Mesothelial cell of epicardium (in vitro differentiated cells): ENCODE measurements at regions not wholly inside any gene's neighbourhood (a gene's known extent, or its start where the extent isn't known, plus 50 kb on each side); places are given as distances from the start of the nearest gene placed in this dataset.

Source experiments
- DNase-seq, 2 experiments: peaks; one replicate each; pipeline ENCODE4 v3.0.0; 2021; ENCODE audit warnings: low spot score in 2 of 2; ENCODE audit not compliant: unreplicated experiment in 2 of 2
- H3K27ac Mint-ChIP-seq: 2 replicates; pipeline ENCODE4 v1.8.0; 2021; ENCODE audit warnings: mixed read lengths
- H3K27me3 Mint-ChIP-seq: 2 replicates; pipeline ENCODE4 v1.8.0; 2021; ENCODE audit warnings: low read depth, mixed read lengths
- H3K36me3 Mint-ChIP-seq: 2 replicates; pipeline ENCODE4 v1.8.0; 2021; ENCODE audit warnings: mixed read lengths
- H3K4me1 Mint-ChIP-seq: 2 replicates; pipeline ENCODE4 v1.8.0; 2021; ENCODE audit warnings: mixed read lengths
- H3K4me3 Mint-ChIP-seq: 2 replicates; pipeline ENCODE4 v1.8.0; 2021; ENCODE audit warnings: mild to moderate bottlenecking, moderate library complexity, mixed read lengths
- H3K9me3 Mint-ChIP-seq: 2 replicates; pipeline ENCODE4 v1.8.0; 2021; ENCODE audit warnings: mixed read lengths
- TF ChIP-seq, protein P1 (sequence below): fragments of 200-600 bp; sonication (generic); IDR thresholded peaks from one replicate; pipeline ENCODE4 v1.5.0; 2021; ENCODE audit warnings: antibody characterized with exemption; ENCODE audit not compliant: unreplicated experiment

DNA sequence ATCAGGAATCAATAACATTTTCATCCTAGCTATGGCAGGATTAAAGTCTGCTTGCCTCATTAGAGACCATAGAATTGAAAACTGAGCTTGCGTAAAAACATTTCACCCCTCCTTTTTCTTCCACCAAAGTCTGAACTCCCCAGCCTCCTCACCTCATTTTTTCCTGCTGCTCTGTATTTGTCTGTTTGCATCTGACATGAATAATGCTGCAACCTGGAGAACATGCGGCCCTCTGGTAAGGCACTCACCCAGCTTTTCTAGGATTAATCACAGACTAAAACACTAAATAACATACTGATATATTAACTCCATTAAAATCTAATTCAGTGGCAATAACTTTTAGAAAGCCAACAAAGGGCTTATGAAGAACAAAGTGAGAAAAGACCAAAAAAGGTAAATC is 677.7 kb upstream of the NRSN1 start:
- H3K9me3 Mint-ChIP-seq, result no peaks in the 10 kb centered on the region
- H3K4me1 Mint-ChIP-seq, result peaks cover 67% of the 10 kb centered on the region
- H3K27me3 Mint-ChIP-seq, result no peaks in the 10 kb centered on the region
- peak overlapping the region; percentile 82 for H3K27ac Mint-ChIP-seq
- TF ChIP-seq, protein P1, sequence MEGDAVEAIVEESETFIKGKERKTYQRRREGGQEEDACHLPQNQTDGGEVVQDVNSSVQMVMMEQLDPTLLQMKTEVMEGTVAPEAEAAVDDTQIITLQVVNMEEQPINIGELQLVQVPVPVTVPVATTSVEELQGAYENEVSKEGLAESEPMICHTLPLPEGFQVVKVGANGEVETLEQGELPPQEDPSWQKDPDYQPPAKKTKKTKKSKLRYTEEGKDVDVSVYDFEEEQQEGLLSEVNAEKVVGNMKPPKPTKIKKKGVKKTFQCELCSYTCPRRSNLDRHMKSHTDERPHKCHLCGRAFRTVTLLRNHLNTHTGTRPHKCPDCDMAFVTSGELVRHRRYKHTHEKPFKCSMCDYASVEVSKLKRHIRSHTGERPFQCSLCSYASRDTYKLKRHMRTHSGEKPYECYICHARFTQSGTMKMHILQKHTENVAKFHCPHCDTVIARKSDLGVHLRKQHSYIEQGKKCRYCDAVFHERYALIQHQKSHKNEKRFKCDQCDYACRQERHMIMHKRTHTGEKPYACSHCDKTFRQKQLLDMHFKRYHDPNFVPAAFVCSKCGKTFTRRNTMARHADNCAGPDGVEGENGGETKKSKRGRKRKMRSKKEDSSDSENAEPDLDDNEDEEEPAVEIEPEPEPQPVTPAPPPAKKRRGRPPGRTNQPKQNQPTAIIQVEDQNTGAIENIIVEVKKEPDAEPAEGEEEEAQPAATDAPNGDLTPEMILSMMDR, result no peak
- H3K36me3 Mint-ChIP-seq, result peaks cover 3% of the 10 kb centered on the region
- no peak for DNase-seq
- H3K4me3 Mint-ChIP-seq, result no peak overlapping the region

DNA sequence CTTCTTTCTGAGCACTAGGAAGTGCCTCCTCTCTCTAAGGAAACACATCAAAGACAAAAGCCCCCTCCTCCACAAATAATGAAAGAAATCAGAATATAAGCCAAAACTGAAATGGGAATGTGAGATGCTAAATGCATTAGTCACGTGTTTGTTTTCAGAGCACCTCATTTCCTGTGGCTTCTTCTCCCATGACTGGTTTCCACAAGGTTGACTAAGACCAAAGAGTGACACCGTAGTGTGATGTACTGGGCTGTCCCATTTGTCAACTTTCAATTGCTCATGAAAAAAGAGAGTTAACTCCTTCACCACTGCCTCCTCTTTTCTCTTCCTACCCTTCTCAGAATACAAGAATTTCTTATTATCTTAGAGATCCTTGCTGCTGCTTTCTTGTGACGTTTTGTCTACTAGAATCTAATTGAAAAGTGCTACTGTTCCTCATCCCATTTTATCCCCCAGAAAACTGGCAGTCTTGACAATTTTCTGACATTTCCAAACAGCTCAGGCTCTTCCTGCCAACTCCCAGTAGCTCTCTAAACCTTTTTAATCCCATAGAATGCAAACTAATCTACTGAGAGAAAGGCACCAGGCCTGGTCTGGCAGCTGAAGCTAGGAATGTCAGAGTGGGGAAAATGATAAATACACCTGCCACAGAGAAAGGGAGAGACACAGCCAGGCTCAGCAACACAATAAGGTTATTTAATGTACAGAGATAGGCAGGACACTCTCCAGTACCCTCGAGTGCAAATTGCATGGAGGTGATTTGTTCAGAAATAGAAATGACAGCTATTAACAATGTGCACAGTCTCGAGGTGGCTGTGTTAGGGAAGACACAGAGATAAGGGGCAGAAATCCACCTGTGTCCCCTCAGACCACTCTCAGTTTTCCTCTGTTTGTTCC is 671.7 kb upstream of the NRSN1 start:
- DNase-seq, result no peak
- peaks cover 3% of the 10 kb centered on the region for H3K36me3 Mint-ChIP-seq
- H3K4me1 Mint-ChIP-seq, result peaks cover 61% of the 10 kb centered on the region
- no peak overlapping the region for H3K4me3 Mint-ChIP-seq
- no peaks in the 10 kb centered on the region for H3K27me3 Mint-ChIP-seq
- peak overlapping the region; percentile 90 for H3K27ac Mint-ChIP-seq
- TF ChIP-seq, protein P1, result no peak
- no peaks in the 10 kb centered on the region for H3K9me3 Mint-ChIP-seq

DNA sequence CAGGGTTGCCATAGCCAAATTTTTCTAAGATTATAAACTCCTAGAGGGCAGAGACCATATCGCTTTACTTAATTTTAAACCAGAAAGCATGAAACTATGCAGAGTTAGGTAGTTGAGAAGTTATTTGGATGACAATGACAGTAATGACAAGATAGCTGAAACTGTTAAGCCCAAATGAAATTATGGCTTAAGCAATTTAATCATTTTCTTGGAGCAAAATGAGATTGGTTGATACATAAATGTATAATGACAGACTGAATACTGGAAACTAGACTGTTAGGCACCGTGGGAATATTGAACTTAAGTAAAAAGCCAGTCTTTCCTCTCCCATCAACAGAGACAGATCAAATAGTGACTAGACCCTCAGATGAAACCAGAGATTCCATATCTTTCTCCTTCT is 670.3 kb upstream of the NRSN1 start:
- TF ChIP-seq, protein P1, result no peak
- Mint-ChIP-seq H3K36me3 (peaks cover 7% of the 10 kb centered on the region), H3K27ac (peak overlapping the region; percentile 90)

DNA sequence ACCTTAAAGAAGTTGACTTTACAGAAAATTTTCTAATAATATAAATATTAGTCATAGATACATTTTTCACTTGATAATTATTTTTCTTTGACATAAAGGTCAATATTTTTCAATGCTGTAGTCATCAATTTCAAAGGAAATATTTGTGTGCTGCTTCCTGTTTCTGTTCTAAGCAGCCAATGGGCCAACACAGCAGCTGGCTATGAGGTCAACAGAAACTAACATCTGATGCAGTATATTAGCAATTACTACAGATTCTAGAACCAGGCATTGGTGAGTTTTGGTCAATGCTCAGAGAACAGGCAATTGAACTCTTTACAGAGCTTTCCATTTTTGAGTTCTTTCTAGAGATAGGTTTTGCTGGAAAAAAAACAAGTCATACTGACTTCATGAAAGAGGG is 669.6 kb upstream of the NRSN1 start:
- TF ChIP-seq, protein P1, result no peak
- H3K27me3 Mint-ChIP-seq, result no peaks in the 10 kb centered on the region
- peaks cover 59% of the 10 kb centered on the region for H3K4me1 Mint-ChIP-seq
- no peak overlapping the region for H3K27ac Mint-ChIP-seq
- H3K36me3 Mint-ChIP-seq, result peaks cover 11% of the 10 kb centered on the region
- no peak for DNase-seq
- H3K9me3 Mint-ChIP-seq, result peaks cover 8% of the 10 kb centered on the region
- H3K4me3 Mint-ChIP-seq, result no peak overlapping the region

More for the DNA sequence above, 670.3 kb upstream of the NRSN1 start:
- Mint-ChIP-seq H3K4me3 (no peak overlapping the region), H3K4me1 (peaks cover 59% of the 10 kb centered on the region), H3K9me3 (peaks cover 4% of the 10 kb centered on the region), H3K27me3 (no peaks in the 10 kb centered on the region)
- no peak for DNase-seq

DNA sequence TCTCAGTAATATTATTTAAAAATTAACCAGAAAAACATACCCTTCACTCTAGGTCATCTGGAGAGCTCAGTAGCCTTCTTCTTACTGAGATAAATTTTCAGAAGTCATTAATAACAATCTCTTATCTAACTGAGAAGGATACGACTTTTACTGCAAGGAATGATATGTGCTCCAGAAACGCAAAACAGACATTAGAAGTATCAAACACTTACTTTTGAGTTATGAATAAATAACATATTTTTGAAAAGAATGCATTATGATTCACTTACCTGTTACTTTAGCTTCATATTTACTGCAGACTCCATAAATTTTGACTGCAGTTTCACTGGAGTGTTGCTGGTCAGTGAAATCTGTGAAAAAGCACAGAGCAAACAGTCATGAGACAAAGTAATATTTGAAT is 668.7 kb upstream of the NRSN1 start:
- Mint-ChIP-seq H3K27me3 (no peaks in the 10 kb centered on the region), H3K4me1 (peaks cover 59% of the 10 kb centered on the region), H3K27ac (peak overlapping the region; percentile 73), H3K36me3 (peaks cover 15% of the 10 kb centered on the region), H3K4me3 (no peak overlapping the region), H3K9me3 (peaks cover 14% of the 10 kb centered on the region)
- TF ChIP-seq, protein P1, result no peak
- no peak for DNase-seq
